Heart right ventricle (tissue), 16 donors: ENCODE measurements at regions not wholly inside any gene's neighbourhood (a gene's known extent, or its start where the extent isn't known, plus 50 kb on each side); places are given as distances from the start of the nearest gene placed in this dataset.

Experiments
- ATAC-seq, 8 donors: fragments of 200-7000 bp; cut with Tn5 transposase; one replicate each; pipeline ENCODE4 v1.9.1; 2020; ENCODE audit warnings: mild to moderate bottlenecking in 8 of 8, moderate library complexity in 8 of 8, moderate number of reproducible peaks in 1 of 8
- DNase-seq, 2 donors: peaks; one replicate each; pipeline ENCODE4 v3.0.0-alpha.2; 2020
- H3K27ac ChIP-seq, 10 donors: fragments of 200-600 bp; sonication (generic) in 2 of 10; one replicate each; pipeline versions ENCODE4 v1.5.0 to v1.8.0; 2020 to 2022; ENCODE audit warnings: mild to moderate bottlenecking in 3 of 10
- H3K27me3 ChIP-seq, 7 donors: fragments of 200-600 bp; one replicate each; pipeline ENCODE4 v1.8.0; 2021 to 2022; ENCODE audit warnings: mild to moderate bottlenecking in 2 of 7
- H3K36me3 ChIP-seq, 9 donors: fragments of 200-600 bp; sonication (generic) in 1 of 9; one replicate each; pipeline versions ENCODE4 v1.5.0 to v1.8.0; 2020 to 2022; ENCODE audit warnings: mild to moderate bottlenecking in 2 of 9
- H3K4me1 ChIP-seq, 9 donors: fragments of 200-600 bp; sonication (generic) in 1 of 9; one replicate each; pipeline versions ENCODE4 v1.5.0 to v1.8.0; 2020 to 2022; ENCODE audit warnings: mild to moderate bottlenecking in 4 of 9
- H3K4me3 ChIP-seq, 10 donors: fragments of 200-600 bp; sonication (generic) in 2 of 10; one replicate each; pipeline versions ENCODE4 v1.5.0 to v1.8.0; 2020 to 2022; ENCODE audit warnings: mild to moderate bottlenecking in 7 of 10, moderate library complexity in 2 of 10
- H3K9me3 ChIP-seq, 11 donors: fragments of 200-600 bp in 10 of 11; sonication (generic) in 2 of 11; one replicate each; pipeline versions ENCODE4 v1.5.0 to v1.8.0; 2013 to 2022; ENCODE audit warnings: mild to moderate bottlenecking in 2 of 11, control low read depth in 1 of 11, moderate library complexity in 1 of 11
- WGBS, 2 donors: extraction: QIAGEN DNeasy Blood & Tissue Kit; methylation state at CpG; one replicate each; pipeline ENCODE4 v1.1.7; 2013; ENCODE audit warnings: inconsistent platforms in 1 of 2; 5-methylcytosine and 5-hydroxymethylcytosine counted together
- intact Hi-C, 10 donors: fragments of 100-400 bp; cut with DNase I; formaldehyde crosslinking; loops; one replicate each; pipeline versions ENCODE4 v1.11.1 to v1.14.2; 2022
- TF ChIP-seq, protein P1 (sequence below), 9 donors: fragments of 200-600 bp; sonication (generic) in 2 of 9; IDR thresholded peaks; one replicate each; pipeline versions ENCODE4 v1.5.0 to v1.8.0; 2021 to 2022; ENCODE audit warnings: antibody characterized with exemption in 9 of 9, mild to moderate bottlenecking in 5 of 9, moderate library complexity in 1 of 9
- donor health status: Arrhythmogenic right ventricular cardiomyopathy.
- donor health status: ischemic (EF 13 %, LVEDD 7.1; RV severe dilation, severe dysfunction).
- donor health status: healthy with polysubstance abuse.
- donor health status: DM: no; HTN: yes; CAD: no.
- donor health status: DM: no; HTN: no; CAD: no.
- donor health status: ischemic (EF 25% LVEDD 6.9; RV normal size, moderate dysfunction).
- donor health status: ischemic (EF 25% LVEDD 5.7; RV mildly dilated, moderate dysfunction).
- donor health status: healthy.
- donor health status: DM: yes; HTN: yes; CAD: no.
- donor health status: Ischemic cardiomyopathy.
- donor health status: ischemic (EF 35%, LVEDD 5.7; RV mildly dilated, moderate dysfunction).
- donor health status: nonischemic (EF 11% LVEDD 7.7; RV severe dilation, severe dysfunction).
- donor health status: DM: yes; HTN: yes; CAD: no.
- donor health status: PGD.
- donor health status: ischemic (EF 29% LVEDD 5.4; RV normal size, mild dysfunction).
- donor health status: nonischemic (EF 23%, LVEDD 6.1; RV moderate dilation, normal function).

DNA sequence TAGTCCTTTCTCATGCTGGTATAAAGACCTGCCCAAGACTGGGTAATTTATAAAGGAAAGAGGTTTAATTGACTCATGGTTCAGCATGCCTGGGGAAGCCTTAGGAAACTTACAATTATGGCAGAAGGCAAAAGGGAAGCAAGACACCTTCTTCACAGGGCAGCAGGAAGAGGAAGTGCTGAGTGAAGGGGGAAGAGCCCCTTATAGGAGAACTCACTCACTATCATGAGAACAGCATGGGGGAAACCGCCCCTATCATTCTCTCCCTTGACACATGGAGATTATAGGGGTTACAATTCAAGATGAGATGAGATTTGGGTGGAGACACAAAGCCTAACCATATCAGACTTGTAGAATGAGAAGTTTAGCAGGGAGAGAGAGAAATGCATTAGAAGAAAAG is 373.3 kb upstream of the DIAPH2 start:
- intact Hi-C loops = no loop called here
- Histone ChIP-seq H3K27ac (no peak overlapping the region), H3K27me3 (no peaks in the 10 kb centered on the region), H3K4me1 (no peaks in the 10 kb centered on the region), H3K9me3 (no peaks in the 10 kb centered on the region), H3K36me3 (no peaks in the 10 kb centered on the region), H3K4me3 (no peak overlapping the region)
- TF ChIP-seq, protein P1, sequence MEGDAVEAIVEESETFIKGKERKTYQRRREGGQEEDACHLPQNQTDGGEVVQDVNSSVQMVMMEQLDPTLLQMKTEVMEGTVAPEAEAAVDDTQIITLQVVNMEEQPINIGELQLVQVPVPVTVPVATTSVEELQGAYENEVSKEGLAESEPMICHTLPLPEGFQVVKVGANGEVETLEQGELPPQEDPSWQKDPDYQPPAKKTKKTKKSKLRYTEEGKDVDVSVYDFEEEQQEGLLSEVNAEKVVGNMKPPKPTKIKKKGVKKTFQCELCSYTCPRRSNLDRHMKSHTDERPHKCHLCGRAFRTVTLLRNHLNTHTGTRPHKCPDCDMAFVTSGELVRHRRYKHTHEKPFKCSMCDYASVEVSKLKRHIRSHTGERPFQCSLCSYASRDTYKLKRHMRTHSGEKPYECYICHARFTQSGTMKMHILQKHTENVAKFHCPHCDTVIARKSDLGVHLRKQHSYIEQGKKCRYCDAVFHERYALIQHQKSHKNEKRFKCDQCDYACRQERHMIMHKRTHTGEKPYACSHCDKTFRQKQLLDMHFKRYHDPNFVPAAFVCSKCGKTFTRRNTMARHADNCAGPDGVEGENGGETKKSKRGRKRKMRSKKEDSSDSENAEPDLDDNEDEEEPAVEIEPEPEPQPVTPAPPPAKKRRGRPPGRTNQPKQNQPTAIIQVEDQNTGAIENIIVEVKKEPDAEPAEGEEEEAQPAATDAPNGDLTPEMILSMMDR (IDR thresholded peaks at IDR 0.05) = no peak
- ATAC-seq (no peak), DNase-seq (no peak)
- 50 to 65% methylated on average over 1 of the region's 1 CpG for WGBS, 2 donors

GRCh38 chrX:96314985-96315384 is 369.7 kb upstream of the DIAPH2 start:
- WGBS, 2 donors = 67 to 75% methylated on average over 2 of the region's 2 CpGs
- ATAC-seq = no peak

DNA sequence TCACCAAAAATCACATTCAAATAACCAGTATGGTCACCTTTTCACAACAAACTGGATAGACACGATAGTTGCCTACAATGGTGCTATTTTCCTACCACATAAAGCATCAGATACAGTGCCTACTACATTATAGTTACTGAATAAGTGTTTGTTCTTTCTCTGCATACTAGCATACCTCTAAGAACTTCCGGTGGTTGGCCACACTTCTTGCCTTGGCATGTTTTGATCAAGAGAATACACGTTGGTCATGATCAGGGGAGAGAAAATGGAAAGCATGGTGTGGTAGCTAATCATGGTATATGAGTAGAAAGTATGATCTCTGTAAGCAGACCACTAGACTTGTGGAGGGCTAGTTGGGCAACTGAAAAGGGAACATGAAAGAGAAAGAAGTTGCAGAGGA is 322.8 kb upstream of the DIAPH2 start:
- ATAC-seq (no peak), DNase-seq (no peak)
- no peaks in the 10 kb centered on the region for H3K27me3 ChIP-seq
- no peaks in the 10 kb centered on the region for H3K9me3 ChIP-seq
- H3K36me3 ChIP-seq = no peaks in the 10 kb centered on the region
- 85 to 87% methylated on average over 3 of the region's 3 CpGs for WGBS, 2 donors
- TF ChIP-seq, protein P1 (IDR thresholded peaks at IDR 0.05) = no peak
- no peak overlapping the region for H3K27ac ChIP-seq
- H3K4me3 ChIP-seq = no peak overlapping the region
- no peaks in the 10 kb centered on the region for H3K4me1 ChIP-seq
- intact Hi-C loops = no loop called here

More at GRCh38 chrX:96314985-96315384, 369.7 kb upstream of the DIAPH2 start:
- no peak for DNase-seq
- intact Hi-C loops = no loop called here
- Histone ChIP-seq H3K9me3 (peaks cover 0 to 6% (median 0%) of the 10 kb centered on the region in 11 donors), H3K4me3 (no peak overlapping the region), H3K27me3 (no peaks in the 10 kb centered on the region), H3K27ac (no peak overlapping the region), H3K36me3 (no peaks in the 10 kb centered on the region), H3K4me1 (no peaks in the 10 kb centered on the region)
- TF ChIP-seq, protein P1 (IDR thresholded peaks at IDR 0.05) = no peak

DNA sequence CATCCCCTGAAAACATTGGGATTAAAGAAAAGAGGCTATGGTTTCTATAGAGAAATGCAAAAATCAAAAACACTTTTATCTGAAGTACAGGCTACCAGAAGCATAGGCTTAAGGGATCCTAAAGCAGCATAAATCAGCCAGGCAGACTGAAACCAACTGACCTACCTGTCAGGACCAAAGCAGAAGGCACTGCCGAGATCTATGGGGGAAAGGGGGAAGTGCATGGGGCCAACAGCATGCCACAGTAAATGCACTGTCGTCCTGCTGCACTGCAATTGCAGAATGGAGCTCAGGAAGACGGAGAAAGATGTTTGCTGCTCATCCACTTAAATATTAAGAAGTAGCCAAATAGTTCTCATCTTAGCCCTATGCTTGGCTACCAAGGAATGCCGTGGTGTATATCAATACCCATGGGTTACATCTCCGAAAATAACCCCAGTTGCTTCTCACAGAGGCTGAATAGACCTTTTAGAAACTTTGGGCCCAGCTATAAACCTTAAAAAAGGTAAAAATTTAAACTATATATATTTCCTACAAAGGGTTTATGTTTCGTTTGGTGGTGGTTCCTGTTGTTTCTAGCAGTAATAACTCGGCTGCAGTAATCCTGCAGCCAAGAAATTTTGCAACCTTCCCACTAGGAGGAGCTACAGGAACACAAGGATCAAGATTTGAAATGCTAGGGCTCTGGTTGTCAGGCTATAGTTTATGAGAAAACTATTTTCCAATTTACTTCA is 312.2 kb upstream of the DIAPH2 start:
- H3K4me1 ChIP-seq = no peaks in the 10 kb centered on the region
- H3K9me3 ChIP-seq = no peaks in the 10 kb centered on the region
- TF ChIP-seq, protein P1 (IDR thresholded peaks at IDR 0.05) = peak; percentile 42 to 75 (median 61)
- intact Hi-C loops = loop anchor here in 1 of 10 donors (10.0 kb wide), 1 partner anchor 312 kb away; the partner anchor contains the start of gene DIAPH2
- DNase-seq (no peak), ATAC-seq (no peak)
- peak overlapping the region in 2 of 10 donors; percentile 26 to 29 for H3K4me3 ChIP-seq
- no peak overlapping the region for H3K27ac ChIP-seq
- WGBS, 2 donors = 31 to 32% methylated on average over 7 of the region's 7 CpGs
- H3K27me3 ChIP-seq = peaks cover 0 to 3% (median 0%) of the 10 kb centered on the region in 7 donors
- H3K36me3 ChIP-seq = no peaks in the 10 kb centered on the region
